GM19099 (cell line): ENCODE measurements at regions not wholly inside any gene's neighbourhood (a gene's known extent, or its start where the extent isn't known, plus 50 kb on each side); places are given as distances from the start of the nearest gene placed in this dataset.

Source experiments
- POLR2A ChIP-seq: IDR thresholded peaks from 3 replicates; pipeline ENCODE4 v1.6.1; 2011; ENCODE audit warnings: low read depth; ENCODE audit not compliant: insufficient read length; ENCODE audit errors: extremely low read depth

DNA sequence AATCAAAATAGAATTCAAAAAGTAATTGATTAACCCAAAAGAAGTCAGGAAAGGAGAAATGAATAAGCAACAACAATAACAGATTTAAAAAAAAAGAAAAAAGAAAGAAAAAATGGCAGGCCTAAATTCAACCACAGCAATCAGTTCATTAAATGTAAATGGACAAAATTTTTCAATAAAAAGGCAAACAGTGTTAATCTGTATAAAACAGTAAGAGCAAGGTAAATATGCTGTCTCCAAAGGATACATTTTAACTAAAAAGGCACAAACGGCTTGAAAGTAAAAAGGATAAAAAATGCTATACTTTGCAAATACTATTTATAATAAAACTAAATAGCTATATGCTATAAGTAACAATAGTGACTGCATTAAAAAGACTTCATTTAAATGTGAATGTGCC lies 582.0 kb downstream of the SPRY1 start:
- no peak for TF ChIP-seq POLR2A

GRCh38 chr4:123980736-123981300 lies 584.2 kb downstream of the SPRY1 start:
- no peak for TF ChIP-seq POLR2A

DNA sequence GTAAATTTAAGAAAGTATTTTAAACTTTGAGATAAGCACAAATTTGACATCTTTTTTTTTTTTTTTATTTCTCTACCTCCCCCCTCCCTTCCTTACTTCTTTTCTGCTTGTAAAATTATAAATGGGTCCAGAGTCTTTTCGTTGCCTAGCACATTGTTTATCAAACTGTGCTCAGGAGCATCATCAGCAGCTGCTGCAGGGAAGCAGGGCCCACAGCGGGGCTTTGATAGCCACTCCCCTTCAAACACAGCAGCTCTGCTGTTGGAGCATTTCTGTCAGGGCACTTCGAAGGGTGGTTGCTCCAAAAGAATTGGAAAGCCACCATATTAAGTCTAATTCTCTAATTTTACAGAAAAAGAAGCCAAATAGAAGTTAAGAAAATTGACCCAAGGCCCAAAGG lies 588.3 kb downstream of the SPRY1 start:
- TF ChIP-seq POLR2A: no peak

- no peak for TF ChIP-seq POLR2A
These were observed 589.7 kb downstream of the SPRY1 start for GRCh38 chr4:123986268-123986798.

DNA sequence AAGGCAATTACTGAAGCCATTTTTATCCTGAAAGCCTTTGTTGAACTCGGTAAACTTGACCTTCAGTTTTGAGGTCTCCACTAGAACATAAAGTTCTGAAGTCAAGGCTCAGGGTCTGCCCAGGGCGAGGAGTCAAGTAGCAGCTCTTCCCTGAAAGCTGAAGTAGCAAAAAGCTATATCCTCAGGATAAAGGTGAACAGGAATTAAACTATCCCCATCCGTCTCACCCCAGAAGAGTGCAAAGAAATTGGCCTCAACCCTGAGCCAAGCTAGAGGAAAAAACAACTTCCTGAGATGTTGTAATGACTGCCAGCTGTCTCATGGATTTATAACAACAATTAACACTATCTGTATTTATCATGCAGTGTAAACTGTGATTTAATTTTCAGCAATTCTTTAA lies 590.8 kb downstream of the SPRY1 start:
- TF ChIP-seq POLR2A: no peak

- no peak for TF ChIP-seq POLR2A
These were observed 593.8 kb downstream of the SPRY1 start for GRCh38 chr4:123990310-123990870.

DNA sequence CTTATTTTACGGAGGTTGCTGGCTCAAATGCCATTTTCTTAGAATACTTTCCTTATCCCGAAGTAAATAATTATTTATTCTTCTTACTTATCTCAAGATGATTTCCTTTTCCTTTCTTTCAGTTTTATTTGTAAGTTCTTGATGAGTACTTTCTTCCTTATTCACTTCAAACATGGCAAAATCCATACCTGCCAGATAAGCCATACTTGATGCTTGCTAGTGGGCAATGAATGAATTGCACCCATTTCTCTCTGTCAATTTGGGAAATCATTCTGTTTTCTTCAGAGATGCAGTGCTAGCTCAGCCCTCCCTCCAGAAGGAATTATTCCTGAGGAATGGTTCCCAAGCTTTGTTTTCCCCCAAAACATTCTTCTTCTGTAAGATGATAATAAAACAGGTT lies 598.3 kb downstream of the SPRY1 start:
- no peak for TF ChIP-seq POLR2A

DNA sequence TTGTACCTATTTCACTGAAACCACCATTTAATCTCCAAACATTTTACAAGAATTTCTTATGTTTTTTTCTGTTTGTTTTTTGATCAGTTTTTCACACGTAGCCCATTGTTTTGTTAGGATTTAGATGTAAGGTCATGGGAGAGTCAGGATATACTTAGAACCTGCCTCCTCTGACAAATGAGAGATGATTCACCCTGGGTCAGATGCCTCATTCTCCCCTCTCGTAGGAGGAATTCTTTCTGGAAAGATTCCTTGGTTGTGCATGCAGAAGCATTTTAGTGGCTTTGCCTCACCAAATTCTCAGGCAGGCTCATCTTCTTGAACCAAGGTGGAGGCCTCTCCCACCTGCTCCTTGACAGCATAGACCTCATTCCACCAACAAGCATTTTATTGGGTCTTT lies 599.3 kb downstream of the SPRY1 start:
- no peak for TF ChIP-seq POLR2A

DNA sequence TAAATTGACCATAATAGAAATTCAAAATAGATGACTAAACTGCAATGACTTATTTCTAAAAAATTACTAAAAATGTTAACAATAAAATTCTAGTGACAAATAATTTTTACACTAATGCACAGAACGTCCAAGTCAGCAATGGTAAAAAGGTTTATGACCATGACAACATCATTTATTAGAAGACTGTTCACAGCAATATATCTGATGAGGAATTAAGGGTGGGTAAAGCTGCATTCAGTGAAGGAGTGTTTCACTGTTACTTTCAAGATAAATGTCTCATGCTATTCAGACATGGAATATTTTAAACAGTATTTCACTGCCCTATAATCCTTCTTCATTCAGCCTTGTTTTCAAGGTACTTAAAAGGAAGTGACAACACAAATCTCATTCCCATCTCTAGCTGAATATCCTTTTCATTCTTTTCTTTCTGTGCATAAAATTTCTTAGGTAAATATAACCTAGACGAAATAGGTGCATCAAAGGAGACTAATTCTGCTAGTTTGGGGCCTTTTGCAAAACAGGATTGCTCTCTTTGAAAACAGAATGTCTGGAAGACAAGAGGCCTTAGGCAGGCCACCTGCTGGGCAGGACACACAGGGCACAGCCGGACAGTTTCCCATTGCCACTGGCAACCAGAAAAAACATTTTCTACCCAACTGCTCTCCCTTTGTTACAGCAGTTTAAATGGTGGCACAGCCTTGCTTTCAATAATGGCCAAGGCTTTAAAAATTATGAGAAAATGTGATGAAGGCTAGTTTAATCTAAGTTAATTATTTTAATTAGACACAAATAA lies 600.3 kb downstream of the SPRY1 start:
- no peak for TF ChIP-seq POLR2A

GRCh38 chr4:123997776-123998449 lies 601.3 kb downstream of the SPRY1 start:
- no peak for TF ChIP-seq POLR2A

DNA sequence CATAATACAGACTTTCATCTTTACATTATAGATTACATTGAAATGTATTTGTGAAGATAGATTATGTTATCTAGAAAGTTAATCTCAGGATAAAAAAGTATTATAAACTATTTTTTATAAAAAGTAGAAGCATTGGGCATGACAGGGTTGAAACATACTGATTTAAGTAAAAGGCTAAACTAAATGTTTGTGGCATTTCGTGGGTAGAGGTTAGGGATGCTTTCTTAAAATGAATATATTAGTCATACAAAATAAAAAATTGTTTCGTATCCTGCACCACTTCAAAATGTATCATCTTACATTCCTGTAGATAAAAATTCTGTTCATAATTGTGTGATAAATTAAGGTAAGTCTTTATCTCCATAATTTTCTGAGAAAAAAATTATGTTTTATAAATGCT lies 603.6 kb downstream of the SPRY1 start:
- TF ChIP-seq POLR2A: no peak

DNA sequence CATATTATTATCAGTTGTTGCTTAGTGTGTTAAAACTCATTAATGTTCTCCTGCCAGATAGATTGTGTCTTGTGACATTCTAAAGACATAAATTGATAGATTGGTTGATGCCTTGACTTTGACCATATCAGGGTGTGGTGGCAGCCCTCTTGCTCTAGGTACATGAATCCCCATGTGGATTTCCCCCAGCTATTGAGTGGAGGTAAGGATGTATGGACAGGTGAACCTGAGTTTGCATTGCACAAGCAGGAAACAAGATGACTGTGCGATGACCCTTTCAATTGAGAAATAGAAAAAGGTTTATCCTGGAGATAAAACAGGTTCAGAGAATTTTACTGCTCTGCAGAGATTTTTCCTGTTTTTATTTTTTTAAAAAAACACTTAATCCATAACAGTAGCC lies 619.2 kb downstream of the SPRY1 start:
- no peak for TF ChIP-seq POLR2A

DNA sequence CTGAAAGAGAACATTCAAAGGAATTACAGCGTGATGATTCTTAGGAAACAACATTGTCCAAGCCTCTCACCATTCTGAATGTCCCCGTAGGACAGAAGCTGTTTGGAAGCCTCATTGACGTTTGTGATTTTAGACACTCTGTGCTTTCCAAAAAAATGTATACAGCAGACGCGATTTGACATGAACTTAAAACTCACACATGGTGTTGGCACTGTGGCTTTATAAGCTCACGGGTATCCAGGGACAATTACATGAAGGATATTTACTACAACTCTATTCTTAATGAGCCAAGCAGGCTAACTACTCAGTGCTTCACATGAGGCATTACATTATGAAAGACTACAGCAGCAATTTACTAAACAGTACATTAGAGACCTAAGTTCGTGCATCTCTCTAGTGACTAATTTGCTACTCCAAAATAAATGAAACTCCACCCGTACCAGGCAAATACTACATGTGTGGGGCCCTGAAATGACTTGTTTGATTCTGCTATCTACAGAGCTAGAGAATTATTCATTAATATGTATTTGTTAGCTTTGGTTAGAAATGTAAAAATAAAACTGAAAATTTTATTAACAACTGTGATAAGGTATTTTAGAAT lies 620.7 kb downstream of the SPRY1 start:
- no peak for TF ChIP-seq POLR2A

- TF ChIP-seq POLR2A: no peak
These were observed 622.1 kb downstream of the SPRY1 start for GRCh38 chr4:124018383-124019317.
